HFFc6 (cell line): ENCODE measurements at regions not wholly inside any gene's neighbourhood (a gene's known extent, or its start where the extent isn't known, plus 50 kb on each side); places are given as distances from the start of the nearest gene placed in this dataset.

Source experiments
- DNase-seq: peaks from one replicate; pipeline ENCODE4 v3.0.0-alpha.2; 2018
- H3K27ac Mint-ChIP-seq: 2 replicates; pipeline ENCODE4 v1.8.0; 2020; ENCODE audit warnings: mild to moderate bottlenecking, mixed read lengths
- H3K27me3 Mint-ChIP-seq: 2 replicates; pipeline ENCODE4 v1.8.0; 2021; ENCODE audit warnings: mild to moderate bottlenecking, moderate library complexity, mixed read lengths; ENCODE audit not compliant: insufficient read depth
- H3K36me3 Mint-ChIP-seq: 2 replicates; pipeline ENCODE4 v1.8.0; 2021; ENCODE audit warnings: low read depth, mixed read lengths
- H3K4me1 Mint-ChIP-seq: 2 replicates; pipeline ENCODE4 v1.8.0; 2020; ENCODE audit warnings: low read depth, mixed read lengths
- H3K4me3 Mint-ChIP-seq: 2 replicates; pipeline ENCODE4 v1.8.0; 2020; ENCODE audit warnings: mild to moderate bottlenecking, moderate library complexity, mixed read lengths
- H3K9me3 Mint-ChIP-seq: 2 replicates; pipeline ENCODE4 v1.8.0; 2020; ENCODE audit warnings: mild to moderate bottlenecking, mixed read lengths
- CTCF ChIP-seq: fragments of 200-600 bp; sonication (generic); IDR thresholded peaks from 2 replicates; pipeline ENCODE4 v1.5.0; 2021; ENCODE audit warnings: antibody characterized with exemption, mild to moderate bottlenecking

- H3K4me1 Mint-ChIP-seq, result no peaks in the 10 kb centered on the region
- no peak for TF ChIP-seq CTCF
- H3K36me3 Mint-ChIP-seq, result no peaks in the 10 kb centered on the region
- no peak overlapping the region for H3K27ac Mint-ChIP-seq
- no peaks in the 10 kb centered on the region for H3K27me3 Mint-ChIP-seq
- no peak overlapping the region for H3K4me3 Mint-ChIP-seq
- peaks cover 25% of the 10 kb centered on the region for H3K9me3 Mint-ChIP-seq
- DNase-seq, result no peak
These were observed 376.5 kb downstream of the ADGRL2 start for GRCh38 chr1:82177192-82177591.

GRCh38 chr1:82171955-82172354 lies 371.2 kb downstream of the ADGRL2 start:
- H3K27ac Mint-ChIP-seq, result no peak overlapping the region
- no peaks in the 10 kb centered on the region for H3K27me3 Mint-ChIP-seq
- peaks cover 12% of the 10 kb centered on the region for H3K9me3 Mint-ChIP-seq
- DNase-seq, result no peak
- no peaks in the 10 kb centered on the region for H3K4me1 Mint-ChIP-seq
- no peak for TF ChIP-seq CTCF
- H3K4me3 Mint-ChIP-seq, result no peak overlapping the region
- no peaks in the 10 kb centered on the region for H3K36me3 Mint-ChIP-seq

- Mint-ChIP-seq H3K36me3 (no peaks in the 10 kb centered on the region), H3K27ac (no peak overlapping the region), H3K4me3 (no peak overlapping the region), H3K27me3 (no peaks in the 10 kb centered on the region; the same call in 1 of the 2 replicates), H3K4me1 (no peaks in the 10 kb centered on the region), H3K9me3 (peaks cover 22% of the 10 kb centered on the region)
- TF ChIP-seq CTCF, result no peak
- no peak for DNase-seq
These were observed 367.7 kb downstream of the ADGRL2 start for GRCh38 chr1:82168482-82168881.

- no peak overlapping the region for H3K27ac Mint-ChIP-seq
- H3K4me1 Mint-ChIP-seq, result no peaks in the 10 kb centered on the region
- H3K27me3 Mint-ChIP-seq, result no peaks in the 10 kb centered on the region; the same call in none of the 2 replicates
- no peak for TF ChIP-seq CTCF
- H3K9me3 Mint-ChIP-seq, result peaks cover 18% of the 10 kb centered on the region; the same call in 1 of the 2 replicates
- H3K36me3 Mint-ChIP-seq, result no peaks in the 10 kb centered on the region
- no peak overlapping the region for H3K4me3 Mint-ChIP-seq
- DNase-seq, result no peak
These were observed 364.6 kb downstream of the ADGRL2 start for GRCh38 chr1:82165304-82165703.

GRCh38 chr1:82162486-82163420 lies 362.0 kb downstream of the ADGRL2 start:
- no peak overlapping the region for H3K27ac Mint-ChIP-seq
- H3K9me3 Mint-ChIP-seq, result peaks cover 31% of the 10 kb centered on the region; the same call in 1 of the 2 replicates
- DNase-seq, result no peak
- H3K4me3 Mint-ChIP-seq, result no peak overlapping the region
- no peak for TF ChIP-seq CTCF
- H3K4me1 Mint-ChIP-seq, result no peaks in the 10 kb centered on the region
- no peaks in the 10 kb centered on the region; the same call in none of the 2 replicates for H3K27me3 Mint-ChIP-seq
- no peaks in the 10 kb centered on the region for H3K36me3 Mint-ChIP-seq
